H1 (cell line): ENCODE measurements at regions not wholly inside any gene's neighbourhood (a gene's known extent, or its start where the extent isn't known, plus 50 kb on each side); places are given as distances from the start of the nearest gene placed in this dataset.

ENCODE experiments used
- CTCF ChIA-PET: fragments of 300-600 bp; sonication (Branson Sonifier 250); formaldehyde crosslinking; loops from one replicate; lab custom pipeline; 2021; ENCODE audit not compliant: partially characterized antibody; lab: Charles Lee
- POLR2A ChIA-PET: fragments of 300-600 bp; sonication (Branson Sonifier 250); formaldehyde crosslinking; loops from one replicate; lab custom pipeline; 2021; ENCODE audit warnings: inconsistent platforms; ENCODE audit not compliant: partially characterized antibody; lab: Charles Lee
- DNase-seq, 2 experiments: peaks; one replicate each; pipeline versions ENCODE4 v3.0.0 to v3.0.0-alpha.2; 2010 to 2022; ENCODE audit warnings: low spot score in 2 of 2, low read depth in 1 of 2, mixed read lengths in 1 of 2
- FAIRE-seq: peaks from 2 replicates; lab custom pipeline; 2011; peaks lifted over from hg19 to GRCh38; lab: Jason Lieb, UNC
- H2AFZ ChIP-seq: 2 replicates; pipeline ENCODE4 v1.8.1; 2012; ENCODE audit warnings: low read length, inconsistent platforms
- H2AK5ac ChIP-seq: 2 replicates; pipeline ENCODE4 v1.6.1; 2013; ENCODE audit warnings: low read depth, low read length
- H2BK120ac ChIP-seq: replicated peaks from 2 replicates; pipeline ENCODE3; 2013; ENCODE audit warnings: low read depth, low read length, inconsistent platforms
- H2BK12ac ChIP-seq: 2 replicates; pipeline ENCODE4 v1.6.1; 2013; ENCODE audit warnings: low read depth, low read length
- H2BK15ac ChIP-seq: 2 replicates; pipeline ENCODE4 v1.6.1; 2013; ENCODE audit warnings: low read length
- H2BK20ac ChIP-seq: 2 replicates; pipeline ENCODE4 v1.6.1; 2013; ENCODE audit warnings: low read length
- H2BK5ac ChIP-seq: 2 replicates; pipeline ENCODE4 v1.6.1; 2013; ENCODE audit warnings: low read depth, low read length
- H3K14ac ChIP-seq: 2 replicates; pipeline ENCODE4 v1.6.1; 2013; ENCODE audit warnings: inconsistent platforms; ENCODE audit not compliant: insufficient read length
- H3K18ac ChIP-seq: 2 replicates; pipeline ENCODE4 v1.6.1; 2013; ENCODE audit warnings: low read length; ENCODE audit errors: extremely low read depth
- H3K23ac ChIP-seq: 2 replicates; pipeline ENCODE4 v1.6.1; 2013; ENCODE audit warnings: inconsistent platforms; ENCODE audit not compliant: insufficient read length
- H3K23me2 ChIP-seq: 2 replicates; pipeline ENCODE4 v1.6.1; 2013; ENCODE audit warnings: low read depth, low read length
- H3K27ac ChIP-seq: 2 replicates; pipeline ENCODE4 v1.6.1; 2011; ENCODE audit warnings: low read depth, low read length, inconsistent platforms
- H3K27me3 ChIP-seq, 4 experiments: replicated peaks in 1 of 4; 1 replicate in 1 of 4; 2 replicates in 3 of 4; pipeline versions ENCODE4 v1.6.1 to v1.8.1; 2011 to 2013; ENCODE audit warnings: low read length in 3 of 4, mild to moderate bottlenecking in 3 of 4, inconsistent platforms in 2 of 4, mixed read lengths in 2 of 4, moderate library complexity in 1 of 4; ENCODE audit not compliant: control insufficient read depth in 3 of 4, insufficient read depth in 3 of 4; ENCODE audit errors: extremely low read depth in 1 of 4
- H3K36me3 ChIP-seq, 4 experiments: 2 replicates each; pipeline versions ENCODE4 v1.6.1 to v1.8.1; 2011 to 2013; ENCODE audit warnings: mild to moderate bottlenecking in 4 of 4, low read length in 3 of 4, moderate library complexity in 2 of 4, control low read depth in 1 of 4, inconsistent platforms in 1 of 4; ENCODE audit not compliant: insufficient read depth in 4 of 4, control insufficient read depth in 2 of 4
- H3K4ac ChIP-seq: replicated peaks from 2 replicates; pipeline ENCODE3; 2013; ENCODE audit warnings: low read length, low read depth, mixed read lengths, inconsistent platforms; ENCODE audit not compliant: insufficient read length
- H3K4me1 ChIP-seq, 4 experiments: replicated peaks in 1 of 4; 1 replicate in 1 of 4; 2 replicates in 3 of 4; pipeline versions ENCODE4 v1.6.1 to v1.8.1; 2011 to 2013; ENCODE audit warnings: low read length in 3 of 4, inconsistent platforms in 2 of 4, mixed read lengths in 1 of 4; ENCODE audit not compliant: insufficient read depth in 4 of 4, control insufficient read depth in 3 of 4
- H3K4me2 ChIP-seq, 2 experiments: 2 replicates each; pipeline versions ENCODE4 v1.6.1 to v1.8.1; 2011 to 2013; ENCODE audit warnings: low read depth in 2 of 2, low read length in 2 of 2, control low read depth in 1 of 2, inconsistent platforms in 1 of 2, mild to moderate bottlenecking in 1 of 2; ENCODE audit not compliant: insufficient read depth in 1 of 2
- H3K4me3 ChIP-seq, 4 experiments: fragments of 200-600, 300-600 bp in 1 of 4; sonication (generic), shearing (Covaris generic), sonication (Bioruptor Twin) in 1 of 4; 2 replicates each; pipeline versions ENCODE4 v1.5.1 to v1.8.1; 2011 to 2016; ENCODE audit warnings: low read length in 4 of 4, low read depth in 3 of 4, control low read depth in 2 of 4, inconsistent platforms in 2 of 4, mild to moderate bottlenecking in 2 of 4, mixed read lengths in 1 of 4, moderate library complexity in 1 of 4; ENCODE audit not compliant: insufficient read depth in 2 of 4; ENCODE audit errors: extremely low read depth in 1 of 4
- H3K56ac ChIP-seq: replicated peaks from 2 replicates; pipeline ENCODE3; 2013; ENCODE audit warnings: low read depth, mild to moderate bottlenecking, mixed read lengths, low read length, inconsistent platforms; ENCODE audit not compliant: insufficient read length
- H3K79me1 ChIP-seq: 2 replicates; pipeline ENCODE4 v1.6.1; 2013; ENCODE audit warnings: low read depth, low read length, control low read depth
- H3K79me2 ChIP-seq, 2 experiments: 2 replicates each; pipeline versions ENCODE4 v1.6.1 to v1.8.1; 2012 to 2013; ENCODE audit warnings: low read length in 2 of 2, mild to moderate bottlenecking in 2 of 2, inconsistent platforms in 1 of 2; ENCODE audit not compliant: insufficient read depth in 2 of 2, control insufficient read depth in 1 of 2
- H3K9ac ChIP-seq, 4 experiments: replicated peaks in 1 of 4; 1 replicate in 1 of 4; 2 replicates in 3 of 4; pipeline versions ENCODE4 v1.6.1 to v1.8.1; 2011 to 2013; ENCODE audit warnings: low read depth in 3 of 4, low read length in 3 of 4, control low read depth in 2 of 4, mild to moderate bottlenecking in 2 of 4, moderate library complexity in 2 of 4, inconsistent platforms in 1 of 4; ENCODE audit errors: extremely low read depth in 1 of 4
- H3K9me3 ChIP-seq, 2 experiments: 2 replicates each; pipeline versions ENCODE4 v1.6.1 to v1.8.1; 2012 to 2013; ENCODE audit warnings: mild to moderate bottlenecking in 2 of 2, moderate library complexity in 2 of 2, control low read depth in 1 of 2, inconsistent platforms in 1 of 2, low read depth in 1 of 2, low read length in 1 of 2, mixed read lengths in 1 of 2; ENCODE audit not compliant: insufficient read depth in 2 of 2
- H4K20me1 ChIP-seq, 2 experiments: replicated peaks in 1 of 2; 2 replicates each; pipeline versions ENCODE3 to v1.8.1; 2011 to 2013; ENCODE audit warnings: inconsistent platforms in 2 of 2, low read length in 2 of 2, mild to moderate bottlenecking in 1 of 2; ENCODE audit not compliant: insufficient read depth in 2 of 2, control insufficient read depth in 1 of 2
- H4K5ac ChIP-seq: 2 replicates; pipeline ENCODE4 v1.6.1; 2013; ENCODE audit warnings: low read length, low read depth, mixed read lengths, inconsistent platforms; ENCODE audit not compliant: insufficient read length
- H4K8ac ChIP-seq: 2 replicates; pipeline ENCODE4 v1.8.0; 2013; ENCODE audit warnings: mild to moderate bottlenecking, moderate library complexity, low read length, inconsistent platforms; ENCODE audit not compliant: insufficient read depth; ENCODE audit errors: extremely low read depth
- H4K91ac ChIP-seq: replicated peaks from 2 replicates; pipeline ENCODE3; 2013; ENCODE audit warnings: low read length, mixed read lengths, inconsistent platforms; ENCODE audit not compliant: insufficient read length
- BACH1 ChIP-seq: IDR thresholded peaks from 2 replicates; pipeline ENCODE4 v1.6.1; 2012; ENCODE audit warnings: low read length, improper control_type of control experiment
- BCL11A ChIP-seq, 2 experiments: IDR thresholded peaks; one replicate each; pipeline ENCODE4 v1.6.1; 2011; ENCODE audit warnings: low read depth in 2 of 2, low read length in 2 of 2, mild to moderate bottlenecking in 2 of 2
- EZH2 ChIP-seq: fragments of 200-600 bp; sonication (generic); IDR thresholded peaks from 2 replicates; pipeline ENCODE4 v1.7.1; 2012; ENCODE audit warnings: low read depth, mild to moderate bottlenecking, moderate library complexity, low read length, inconsistent platforms; ENCODE audit not compliant: severe bottlenecking
- FOSL1 ChIP-seq: IDR thresholded peaks from 2 replicates; pipeline ENCODE4 v1.6.1; 2011; ENCODE audit warnings: mild to moderate bottlenecking, low read depth, low read length, moderate library complexity; ENCODE audit not compliant: insufficient read depth
- HDAC6 ChIP-seq: IDR thresholded peaks from one replicate; pipeline ENCODE4 v1.7.1; 2012; ENCODE audit warnings: low read depth, mild to moderate bottlenecking, inconsistent platforms, low read length, moderate library complexity
- KDM4A ChIP-seq: IDR thresholded peaks from one replicate; pipeline ENCODE4 v1.7.1; 2012; ENCODE audit warnings: low read depth, mild to moderate bottlenecking, moderate library complexity, low read length, inconsistent platforms; ENCODE audit not compliant: severe bottlenecking
- KDM5A ChIP-seq: fragments of 200-600 bp; IDR thresholded peaks from 2 replicates; pipeline ENCODE4 v1.7.1; 2012; ENCODE audit warnings: mild to moderate bottlenecking, low read length, inconsistent platforms, mixed read lengths
- RFX5 ChIP-seq: IDR thresholded peaks from 2 replicates; pipeline ENCODE4 v1.6.1; 2011; ENCODE audit warnings: low read depth, low read length, improper control_type of control experiment, borderline replicate concordance
- SAP30 ChIP-seq: fragments of 300-600 bp; sonication (generic); IDR thresholded peaks from 2 replicates; pipeline ENCODE4 v1.7.1; 2012; ENCODE audit warnings: low read length, moderate library complexity, mild to moderate bottlenecking, inconsistent platforms; ENCODE audit not compliant: insufficient read depth, insufficient replicate concordance
- TAF1 ChIP-seq: IDR thresholded peaks from 2 replicates; pipeline ENCODE4 v1.6.1; 2011; ENCODE audit warnings: mild to moderate bottlenecking, low read depth, low read length
- TCF12 ChIP-seq: IDR thresholded peaks from 2 replicates; pipeline ENCODE4 v1.6.1; 2011; ENCODE audit warnings: low read depth, mild to moderate bottlenecking, low read length
- YY1 ChIP-seq: IDR thresholded peaks from 2 replicates; pipeline ENCODE4 v1.6.1; 2011; ENCODE audit warnings: low read depth, mild to moderate bottlenecking, low read length
- WGBS, 2 experiments: shearing (Covaris generic) in 1 of 2; methylation state at CpG; one replicate each; pipeline versions ENCODE4 v1.1.6 to v1.1.7; 2013 to 2015; ENCODE audit warnings: low lambda C conversion rate in 2 of 2, mixed read lengths in 2 of 2, inconsistent platforms in 1 of 2, low coverage in 1 of 2, missing lambda C conversion rate in 1 of 2; ENCODE audit not compliant: insufficient replicate concordance in 2 of 2, insufficient coverage in 1 of 2, insufficient read length in 1 of 2; ENCODE audit errors: extremely low coverage in 1 of 2, missing lambda C conversion rate in 1 of 2; 5-methylcytosine and 5-hydroxymethylcytosine counted together

DNA sequence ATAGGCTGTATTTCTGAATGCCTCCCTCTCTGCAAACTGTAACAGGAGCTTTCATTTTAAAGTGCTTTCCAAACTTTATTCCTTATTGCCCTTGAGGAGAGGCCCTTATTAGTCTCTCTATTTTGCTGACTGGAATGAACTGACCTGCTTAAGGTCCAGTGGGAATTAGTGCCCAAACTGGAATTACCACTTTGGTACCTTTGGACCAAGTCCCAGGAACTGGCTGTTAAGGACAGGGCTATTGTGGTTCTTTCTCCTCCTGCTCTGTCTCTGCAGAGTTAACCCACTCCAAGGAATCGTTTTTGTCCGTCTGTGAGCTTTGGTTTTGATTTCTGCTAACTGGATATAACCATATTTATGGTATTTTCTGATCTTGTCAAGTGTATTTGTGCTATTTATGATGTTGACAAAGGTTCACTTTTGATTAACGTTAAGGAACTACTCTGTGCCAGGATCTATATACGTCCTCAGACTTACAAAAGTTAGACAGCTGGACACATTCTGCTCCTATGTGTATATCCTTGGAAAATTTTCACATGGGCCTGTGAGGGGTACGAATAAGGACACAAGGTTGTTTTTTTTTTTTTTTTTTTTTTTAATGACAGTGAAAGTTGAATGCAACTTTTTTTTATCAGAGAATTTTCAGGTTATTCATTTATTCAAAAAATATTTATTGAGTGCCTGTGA lies 189.1 kb upstream of the ANKRD55 start:
- H3K23me2 ChIP-seq = no peaks in the 10 kb centered on the region; the same call in 1 of the 2 replicates
- H2BK5ac ChIP-seq = no peak overlapping the region
- TF ChIP-seq EZH2 (no peak), FOSL1 (no peak), HDAC6 (no peak), KDM5A (no peak), SAP30 (no peak), KDM4A (no peak), BACH1 (no peak), TAF1 (no peak), RFX5 (no peak), TCF12 (no peak), BCL11A (IDR thresholded peaks at IDR 0.05; ENCODE audit: low read depth in 2 of 2, low read length in 2 of 2) (no peak), YY1 (no peak)
- TF ChIP-seq, all 59 proteins: peak for 0
- DNase-seq = no peak
- H3K4me2 ChIP-seq = no peak overlapping the region
- H3K14ac ChIP-seq = no peak overlapping the region
- no peak for FAIRE-seq
- H2BK20ac ChIP-seq = no peak overlapping the region
- 87% methylated on average over 5 of the region's 5 CpGs; no CpG with 5 or more reads in 1 of the 2 experiments for WGBS, 2 experiments
- ChIA-PET CTCF (interaction anchor here (0.9 to 1.0 kb wide), 2 partner anchors 12 to 435 kb away, joined by 3 read pairs; no protein-coding TSS in a partner anchor), POLR2A (no interaction called here)
- no peak overlapping the region for H4K5ac ChIP-seq
- H3K4me1 ChIP-seq = no peaks in the 10 kb centered on the region
- no peaks in the 10 kb centered on the region for H3K27me3 ChIP-seq
- H3K27ac ChIP-seq = no peak overlapping the region
- H3K79me2 ChIP-seq = no peaks in the 10 kb centered on the region
- no peak overlapping the region for H2BK120ac ChIP-seq
- no peaks in the 10 kb centered on the region for H3K36me3 ChIP-seq
- no peak overlapping the region for H3K4ac ChIP-seq
- no peak overlapping the region for H3K9ac ChIP-seq
- no peaks in the 10 kb centered on the region for H4K20me1 ChIP-seq
- H3K79me1 ChIP-seq = no peaks in the 10 kb centered on the region
- 0 out of 2 replicates have a peak overlapping the region, but pooled peaks have one; percentile 13 for H2AFZ ChIP-seq
- peaks cover 2 to 6% of the 10 kb centered on the region in 2 experiments; a peak in 2 of 4 replicates for H3K9me3 ChIP-seq
- no peak overlapping the region for H4K91ac ChIP-seq
- H2BK15ac ChIP-seq = no peak overlapping the region
- H3K4me3 ChIP-seq = no peak overlapping the region
- no peak overlapping the region for H3K56ac ChIP-seq
- no peak overlapping the region for H2AK5ac ChIP-seq
- H3K18ac ChIP-seq = no peak overlapping the region
- H3K23ac ChIP-seq = no peak overlapping the region
- H2BK12ac ChIP-seq = no peak overlapping the region
- H4K8ac ChIP-seq = no peak overlapping the region
